ENCODE measurements at regions not wholly inside any gene's neighbourhood (a gene's known extent, or its start where the extent isn't known, plus 50 kb on each side); places are given as distances from the start of the nearest gene placed in this dataset.

- H3K4me3 ChIP-seq (ENCODE audit: control insufficient read depth, low read depth, low read length) = no peak overlapping the region
- TF ChIP-seq, protein P1, sequence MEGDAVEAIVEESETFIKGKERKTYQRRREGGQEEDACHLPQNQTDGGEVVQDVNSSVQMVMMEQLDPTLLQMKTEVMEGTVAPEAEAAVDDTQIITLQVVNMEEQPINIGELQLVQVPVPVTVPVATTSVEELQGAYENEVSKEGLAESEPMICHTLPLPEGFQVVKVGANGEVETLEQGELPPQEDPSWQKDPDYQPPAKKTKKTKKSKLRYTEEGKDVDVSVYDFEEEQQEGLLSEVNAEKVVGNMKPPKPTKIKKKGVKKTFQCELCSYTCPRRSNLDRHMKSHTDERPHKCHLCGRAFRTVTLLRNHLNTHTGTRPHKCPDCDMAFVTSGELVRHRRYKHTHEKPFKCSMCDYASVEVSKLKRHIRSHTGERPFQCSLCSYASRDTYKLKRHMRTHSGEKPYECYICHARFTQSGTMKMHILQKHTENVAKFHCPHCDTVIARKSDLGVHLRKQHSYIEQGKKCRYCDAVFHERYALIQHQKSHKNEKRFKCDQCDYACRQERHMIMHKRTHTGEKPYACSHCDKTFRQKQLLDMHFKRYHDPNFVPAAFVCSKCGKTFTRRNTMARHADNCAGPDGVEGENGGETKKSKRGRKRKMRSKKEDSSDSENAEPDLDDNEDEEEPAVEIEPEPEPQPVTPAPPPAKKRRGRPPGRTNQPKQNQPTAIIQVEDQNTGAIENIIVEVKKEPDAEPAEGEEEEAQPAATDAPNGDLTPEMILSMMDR (IDR thresholded peaks at IDR 0.05; ENCODE audit: control insufficient read depth, insufficient read depth, low read depth, low read length, missing control alignments) = no peak
- DNase-seq (ENCODE audit: low read depth) = no peak
Observed at GRCh38 chr14:105897725-105898113, 371.3 kb downstream of the TMEM121 start.

- TF ChIP-seq, protein P1 (IDR thresholded peaks at IDR 0.05; ENCODE audit: control insufficient read depth, insufficient read depth, low read depth, low read length, missing control alignments) = no peak
- H3K4me3 ChIP-seq (ENCODE audit: control insufficient read depth, low read depth, low read length) = no peak overlapping the region
- no peak for DNase-seq (ENCODE audit: low read depth)
Observed at GRCh38 chr14:105898482-105899010, 372.2 kb downstream of the TMEM121 start.

DNA sequence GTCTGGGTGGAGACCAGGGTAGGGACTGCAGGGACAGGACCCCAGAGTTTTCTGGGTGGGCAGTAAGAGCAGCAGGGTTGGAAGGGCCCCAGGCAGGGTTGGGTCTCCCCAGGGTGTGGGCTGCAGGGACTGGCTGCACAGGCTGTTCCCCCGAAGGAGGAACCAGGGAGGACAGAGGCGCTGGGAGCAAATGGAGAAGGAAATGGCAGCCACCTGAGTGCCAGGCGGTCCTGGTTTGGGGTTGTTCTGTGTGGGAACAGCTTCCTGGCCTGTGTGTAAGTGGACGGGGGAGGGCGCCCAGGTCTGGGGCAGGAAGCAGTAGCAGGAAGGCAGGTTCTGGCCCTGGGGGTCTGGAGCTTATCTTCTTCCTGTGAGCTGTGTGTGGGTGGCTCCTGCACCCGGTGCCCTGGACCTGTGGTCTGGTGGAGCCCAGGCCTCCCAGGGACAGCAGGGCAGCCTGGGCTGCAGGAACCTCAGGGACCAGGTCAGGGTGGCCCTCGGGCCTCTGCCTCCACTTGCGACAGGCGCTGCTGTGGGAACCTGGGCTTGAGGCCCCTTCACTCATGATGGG lies 372.8 kb downstream of the TMEM121 start:
- H3K4me3 ChIP-seq (ENCODE audit: control insufficient read depth, low read depth, low read length) = no peak overlapping the region
- TF ChIP-seq, protein P1 (IDR thresholded peaks at IDR 0.05; ENCODE audit: control insufficient read depth, insufficient read depth, low read depth, low read length, missing control alignments) = no peak
- DNase-seq (ENCODE audit: low read depth) = no peak

GRCh38 chr14:105899657-105900397 lies 373.4 kb downstream of the TMEM121 start:
- no peak overlapping the region for H3K4me3 ChIP-seq (ENCODE audit: control insufficient read depth, low read depth, low read length)
- TF ChIP-seq, protein P1 (IDR thresholded peaks at IDR 0.05; ENCODE audit: control insufficient read depth, insufficient read depth, low read depth, low read length, missing control alignments) = no peak
- DNase-seq (ENCODE audit: low read depth) = no peak

DNA sequence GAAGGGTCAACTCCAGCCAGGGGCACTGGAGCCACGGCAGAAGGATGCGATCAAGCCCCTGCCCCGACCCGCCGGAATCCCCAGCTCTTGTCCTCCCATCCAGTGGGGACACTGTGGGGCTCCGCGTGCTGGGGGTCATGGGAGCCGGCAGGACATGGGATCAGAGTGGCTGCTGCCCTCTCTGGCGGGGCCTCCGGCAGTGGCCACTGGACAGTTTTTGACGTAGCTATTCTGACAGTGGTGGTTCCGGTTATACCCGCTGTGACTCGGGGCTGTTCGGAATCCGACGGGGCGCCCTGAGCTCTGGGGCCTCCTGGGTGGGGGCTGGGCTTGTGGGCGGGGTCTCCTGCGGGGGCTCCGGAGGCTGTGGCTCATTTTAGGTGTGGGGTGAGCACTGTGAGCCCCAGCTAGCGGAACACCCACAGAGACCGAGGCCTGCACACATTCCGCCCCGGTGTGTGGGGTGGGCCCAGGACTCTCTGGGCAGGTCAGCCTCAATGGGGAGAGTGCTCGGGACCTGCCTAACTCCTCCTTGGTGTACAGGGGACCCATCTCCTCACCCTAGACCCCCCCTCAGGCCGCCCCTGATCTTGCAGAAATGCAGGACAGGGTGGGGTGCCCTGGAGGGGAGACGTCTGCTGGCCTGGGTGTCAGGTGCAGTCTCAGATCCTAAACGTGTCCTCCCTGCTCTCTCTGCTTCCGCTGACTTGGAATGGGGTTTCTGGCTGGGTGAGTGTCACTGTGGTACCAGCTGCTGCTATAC lies 374.2 kb downstream of the TMEM121 start:
- no peak for DNase-seq (ENCODE audit: low read depth)
- H3K4me3 ChIP-seq (ENCODE audit: control insufficient read depth, low read depth, low read length) = no peak overlapping the region
- TF ChIP-seq, protein P1 (IDR thresholded peaks at IDR 0.05; ENCODE audit: control insufficient read depth, insufficient read depth, low read depth, low read length, missing control alignments) = no peak

GRCh38 chr14:105901226-105901625 lies 374.8 kb downstream of the TMEM121 start:
- no peak for DNase-seq (ENCODE audit: low read depth)
- no peak overlapping the region for H3K4me3 ChIP-seq (ENCODE audit: control insufficient read depth, low read depth, low read length)
- TF ChIP-seq, protein P1 (IDR thresholded peaks at IDR 0.05; ENCODE audit: control insufficient read depth, insufficient read depth, low read depth, low read length, missing control alignments) = no peak
